GM12878 (cell line): ENCODE measurements at regions not wholly inside any gene's neighbourhood (a gene's known extent, or its start where the extent isn't known, plus 50 kb on each side); places are given as distances from the start of the nearest gene placed in this dataset.

ENCODE experiments used
- ATAC-seq: fragments of 200-7000 bp; cut with Tn5 transposase; 3 replicates; pipeline ENCODE4 v1.9.1; 2020; ENCODE audit warnings: mild to moderate bottlenecking, moderate library complexity
- BruUV-seq: library from RNA; stranded (reverse); fragments of 400-500 nt; replicated peaks from 2 replicates; lab custom pipeline; 2021; lab: Mats Ljungman, UMichigan
- CTCF ChIA-PET: fragments of 300-600 bp; sonication (Branson Sonifier 250); formaldehyde crosslinking; extraction: SDS; loops from one replicate; lab custom pipeline; 2021; ENCODE audit warnings: inconsistent platforms; lab: Yijun Ruan, JAX
- POLR2A ChIA-PET: fragments of 350-600 bp; formaldehyde crosslinking; extraction: SDS; loops from one replicate; lab custom pipeline; 2021; ENCODE audit warnings: inconsistent platforms; lab: Charles Lee
- RAD21 ChIA-PET: fragments of 300-600 bp; sonication (Branson Sonifier 250); formaldehyde crosslinking; loops from one replicate; lab custom pipeline; 2023; ENCODE audit warnings: antibody characterized with exemption; ENCODE audit not compliant: unreplicated experiment; lab: Charles Lee
- SMC1A ChIA-PET: fragments of 300-600 bp; sonication (Branson Sonifier 250); formaldehyde crosslinking; loops from one replicate; lab custom pipeline; 2023; ENCODE audit not compliant: unreplicated experiment, uncharacterized antibody; lab: Charles Lee
- DNase-seq: peaks from one replicate; pipeline ENCODE4 v3.0.0-alpha.2; 2011; ENCODE audit warnings: low read depth, low spot score
- FAIRE-seq: peaks from 3 replicates; lab custom pipeline; 2011; peaks lifted over from hg19 to GRCh38; lab: Jason Lieb, UNC
- H2AFZ ChIP-seq: 2 replicates; pipeline ENCODE4 v1.6.0; 2011; ENCODE audit warnings: low read depth, low read length, control low read depth; ENCODE audit not compliant: control insufficient read depth
- H3K27ac ChIP-seq: 2 replicates; pipeline ENCODE4 v1.5.1; 2011; ENCODE audit warnings: control low read depth; ENCODE audit not compliant: control insufficient read depth, insufficient read depth
- H3K27me3 ChIP-seq, 2 experiments: replicated peaks in 1 of 2; 2 replicates each; pipeline versions ENCODE4 v1.6.0 to v1.6.1; 2011; ENCODE audit warnings: low read length in 1 of 2; ENCODE audit not compliant: control insufficient read depth in 2 of 2, insufficient read depth in 2 of 2
- H3K36me3 ChIP-seq, 2 experiments: 2 replicates each; pipeline ENCODE4 v1.5.1; 2011; ENCODE audit warnings: low read length in 1 of 2; ENCODE audit not compliant: control insufficient read depth in 2 of 2, insufficient read depth in 2 of 2
- H3K4me1 ChIP-seq: 2 replicates; pipeline ENCODE4 v1.6.1; 2011; ENCODE audit warnings: mild to moderate bottlenecking, low read length, moderate library complexity, mixed read lengths; ENCODE audit not compliant: control insufficient read depth, insufficient read depth
- H3K4me2 ChIP-seq: 2 replicates; pipeline ENCODE4 v1.6.0; 2011; ENCODE audit warnings: control low read depth; ENCODE audit not compliant: control insufficient read depth, insufficient read depth
- H3K4me3 ChIP-seq: fragments of 200-600 bp; sonication (generic); 2 replicates; pipeline ENCODE4 v1.5.1; 2016
- H3K79me2 ChIP-seq: 2 replicates; pipeline ENCODE4 v1.6.0; 2011; ENCODE audit warnings: low read length; ENCODE audit not compliant: control insufficient read depth, insufficient read depth
- H3K9ac ChIP-seq: 2 replicates; pipeline ENCODE4 v1.8.0; 2011; ENCODE audit warnings: low read length, control low read depth, mixed read lengths; ENCODE audit not compliant: control insufficient read depth, insufficient read depth
- H3K9me3 ChIP-seq: replicated peaks from 3 replicates; pipeline ENCODE4 v1.5.1; 2011; ENCODE audit warnings: mild to moderate bottlenecking, low read length; ENCODE audit not compliant: control insufficient read depth, insufficient read depth
- H4K20me1 ChIP-seq: 2 replicates; pipeline ENCODE4 v1.6.0; 2011; ENCODE audit not compliant: control insufficient read depth, insufficient read depth
- ASH2L ChIP-seq: fragments of 300-600, 200-600 bp; sonication (generic); IDR thresholded peaks from 2 replicates; pipeline ENCODE4 v1.6.1; 2017; ENCODE audit warnings: low read depth, mild to moderate bottlenecking, borderline replicate concordance
- DPF2 ChIP-seq: fragments of 450-650 bp; IDR thresholded peaks from 2 replicates; pipeline ENCODE4 v1.6.1; 2017; ENCODE audit warnings: mild to moderate bottlenecking
- EP300 ChIP-seq, 2 experiments: fragments of 150-350 bp in 1 of 2; IDR thresholded peaks; 2 replicates each; pipeline ENCODE4 v1.6.1; 2011 to 2012; ENCODE audit warnings: low read depth in 2 of 2, low read length in 2 of 2, borderline replicate concordance in 1 of 2, improper control_type of control experiment in 1 of 2, inconsistent platforms in 1 of 2; ENCODE audit not compliant: control insufficient read depth in 1 of 2
- IRF5 ChIP-seq: fragments of 450-650 bp; IDR thresholded peaks from 2 replicates; pipeline ENCODE4 v1.6.1; 2017; ENCODE audit warnings: borderline replicate concordance
- NFXL1 ChIP-seq: fragments of 450-650 bp; IDR thresholded peaks from 2 replicates; pipeline ENCODE4 v1.6.1; 2017; ENCODE audit warnings: antibody characterized with exemption, mild to moderate bottlenecking, borderline replicate concordance
- PML ChIP-seq: IDR thresholded peaks from 2 replicates; pipeline ENCODE4 v1.6.1; 2012; ENCODE audit warnings: low read length, inconsistent platforms
- RCOR1 ChIP-seq: conservative IDR thresholded peaks from 2 replicates; pipeline ENCODE4 v1.6.1; 2012; ENCODE audit warnings: low read depth, low read length, improper control_type of control experiment
- RELA ChIP-seq: fragments of 450-650 bp; IDR thresholded peaks from 2 replicates; pipeline ENCODE4 v1.8.0; 2014; ENCODE audit warnings: borderline replicate concordance; ENCODE audit not compliant: partially characterized antibody
- TCF12 ChIP-seq: IDR thresholded peaks from 2 replicates; pipeline ENCODE4 v1.6.1; 2011; ENCODE audit warnings: low read depth, mild to moderate bottlenecking, low read length
- ZBTB40 ChIP-seq: fragments of 450-650 bp; IDR thresholded peaks from 2 replicates; pipeline ENCODE4 v1.6.1; 2016; ENCODE audit warnings: mild to moderate bottlenecking, moderate library complexity, borderline replicate concordance
- WGBS: methylation state at CpG from one replicate; pipeline ENCODE4 v1.1.6; 2016; ENCODE audit warnings: low lambda C conversion rate; ENCODE audit not compliant: insufficient replicate concordance, insufficient coverage; ENCODE audit errors: missing lambda C conversion rate; 5-methylcytosine and 5-hydroxymethylcytosine counted together
- in situ Hi-C: fragments of 300-500 bp; cut with MboI; formaldehyde crosslinking; loops from 9 replicates; pipeline ENCODE4 v1.14.3; 2018; ENCODE audit warnings: mixed read lengths
- intact Hi-C: fragments of 100-400 bp; cut with micrococcal nuclease; formaldehyde crosslinking; loops from one replicate; pipeline ENCODE4 v1.14.2; 2022; ENCODE audit not compliant: unreplicated experiment

GRCh38 chr4:163651761-163652160, 157.3 kb downstream of the TMA16 start:
- ChIA-PET POLR2A (no interaction called here), CTCF (interaction anchor here (1.2 kb wide), 1 partner anchor 17 kb away, joined by 3 read pairs; no protein-coding TSS in a partner anchor), RAD21 (no interaction called here), SMC1A (interaction anchor here (0.7 to 1.2 kb wide), 4 partner anchors 30 to 93 kb away, joined by 3 to 4 read pairs (median 3); no protein-coding TSS in a partner anchor)
- Histone ChIP-seq H3K79me2 (no peaks in the 10 kb centered on the region), H3K36me3 (no peaks in the 10 kb centered on the region), H4K20me1 (no peaks in the 10 kb centered on the region), H3K9me3 (no peaks in the 10 kb centered on the region; the same call in 2 of the 3 replicates), H2AFZ (no peak overlapping the region), H3K4me3 (no peak overlapping the region), H3K4me1 (no peaks in the 10 kb centered on the region), H3K9ac (no peak overlapping the region), H3K4me2 (no peak overlapping the region), H3K27me3 (no peaks in the 10 kb centered on the region), H3K27ac (no peak overlapping the region)
- in situ Hi-C loops (no loop called here), intact Hi-C loops (no loop called here)
- no TSS peak for BruUV-seq
- TF ChIP-seq TCF12, result no peak
- no peak for DNase-seq
- 92% methylated on average over 1 of the region's 1 CpG for WGBS
- FAIRE-seq, result no peak
- no peak for ATAC-seq

GRCh38 chr4:163654621-163655020, 160.1 kb downstream of the TMA16 start:
- no TSS peak for BruUV-seq
- ChIA-PET SMC1A (interaction anchor here (1.5 to 1.6 kb wide), 2 partner anchors 9 kb away, joined by 4 to 7 read pairs; no protein-coding TSS in a partner anchor), RAD21 (no interaction called here), CTCF (no interaction called here), POLR2A (no interaction called here)
- Histone ChIP-seq H3K4me3 (no peak overlapping the region), H4K20me1 (no peaks in the 10 kb centered on the region), H3K4me2 (no peak overlapping the region), H3K27ac (no peak overlapping the region), H3K36me3 (no peaks in the 10 kb centered on the region), H3K27me3 (no peaks in the 10 kb centered on the region), H3K79me2 (no peaks in the 10 kb centered on the region), H2AFZ (no peak overlapping the region), H3K4me1 (no peaks in the 10 kb centered on the region), H3K9me3 (no peaks in the 10 kb centered on the region; the same call in 2 of the 3 replicates), H3K9ac (no peak overlapping the region)
- intact Hi-C loops, result no loop called here
- FAIRE-seq, result no peak
- DNase-seq, result no peak
- 78% methylated on average over 2 of the region's 2 CpGs for WGBS
- in situ Hi-C loops, result no loop called here
- no peak for ATAC-seq
- TF ChIP-seq RCOR1 (no peak), DPF2 (no peak), PML (no peak), ASH2L (no peak), EP300 (IDR thresholded peaks at IDR 0.05; ENCODE audit: borderline replicate concordance in 1 of 2, control insufficient read depth in 1 of 2, low read depth in 2 of 2, low read length in 2 of 2) (no peak), ZBTB40 (no peak), NFXL1 (no peak), RELA (no peak), IRF5 (no peak)
